ENCODE measurements at regions not wholly inside any gene's neighbourhood (a gene's known extent, or its start where the extent isn't known, plus 50 kb on each side); places are given as distances from the start of the nearest gene placed in this dataset.

DNA sequence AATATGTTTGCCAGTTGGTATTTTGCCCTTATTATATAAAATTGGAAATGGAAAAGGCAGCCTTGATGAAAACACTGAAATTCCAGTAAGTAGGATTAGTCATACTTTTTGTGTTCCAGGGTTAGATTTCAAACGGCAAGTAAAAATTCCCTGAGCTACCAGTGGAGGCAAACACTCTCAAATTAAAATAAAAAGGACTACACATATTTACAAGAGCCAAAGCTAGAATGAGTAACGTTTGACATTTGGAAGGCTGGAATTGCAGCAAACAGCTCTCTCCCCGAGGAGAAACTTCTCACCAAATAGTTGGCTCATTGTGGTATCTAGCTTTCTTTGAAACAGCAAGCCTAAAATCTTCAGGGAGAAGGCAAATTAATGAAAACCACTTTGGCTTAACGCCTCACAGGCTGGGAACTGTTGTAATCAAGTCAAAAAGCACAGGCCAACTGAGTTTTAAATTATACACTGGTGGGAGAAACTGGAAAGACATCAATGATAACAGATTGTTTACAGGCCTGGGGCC is 288.4 kb downstream of the SNX13 start:
- no peaks in the 10 kb centered on the region for H4K20me1 ChIP-seq (ENCODE audit: insufficient read depth, poor library complexity, severe bottlenecking)
- DNase-seq (ENCODE audit: low spot score), result peak; percentile 10
- H3K4me2 ChIP-seq, result no peak overlapping the region
- no peak for TF ChIP-seq CTCF (IDR thresholded peaks at IDR 0.05; ENCODE audit: poor library complexity)
- no peak for TF ChIP-seq EZH2 (IDR thresholded peaks at IDR 0.05; ENCODE audit: borderline replicate concordance)
- TF ChIP-seq EZH2phosphoT487 (IDR thresholded peaks at IDR 0.05; ENCODE audit: low read depth, severe bottlenecking, unreplicated experiment), result no peak
- H3K36me3 ChIP-seq (replicated peaks; ENCODE audit: insufficient read depth, low read depth), result no peaks in the 10 kb centered on the region
- H3K4me1 ChIP-seq (ENCODE audit: insufficient read depth), result peaks cover 11% of the 10 kb centered on the region
- H3K4me3 ChIP-seq, result no peak overlapping the region
- H3K9me3 ChIP-seq (ENCODE audit: low read depth), result no peaks in the 10 kb centered on the region
- H3K9me2 ChIP-seq (replicated peaks; ENCODE audit: insufficient read depth), result no peaks in the 10 kb centered on the region
- 42% methylated on average over 4 of the region's 4 CpGs for WGBS (ENCODE audit: low lambda C conversion rate, missing lambda C conversion rate)
- peak overlapping the region; percentile 26 for H2AFZ ChIP-seq
- H3K79me2 ChIP-seq, result no peaks in the 10 kb centered on the region
- H3K27ac ChIP-seq, result peak overlapping the region; percentile 57
- H3K27me3 ChIP-seq, result no peaks in the 10 kb centered on the region

DNA sequence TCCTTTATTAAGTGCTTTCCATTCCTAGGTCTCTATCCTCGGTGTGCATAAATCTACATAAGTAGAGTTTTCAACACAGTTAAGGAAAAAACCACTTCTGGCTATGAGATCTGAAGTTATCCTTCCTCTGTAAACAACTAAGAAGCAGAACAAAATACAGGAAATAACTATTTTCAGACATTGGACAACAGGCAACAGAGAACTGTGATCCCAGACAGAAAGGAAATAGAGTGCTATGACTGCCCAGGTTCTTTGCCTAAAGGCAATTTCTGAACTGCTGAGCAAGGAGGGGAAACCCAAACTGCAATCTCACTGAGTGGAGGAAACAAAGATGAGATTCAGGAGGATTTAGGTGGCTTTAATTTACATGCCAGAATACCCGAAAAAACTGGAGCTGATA is 285.4 kb downstream of the SNX13 start:
- H3K4me2 ChIP-seq, result no peak overlapping the region
- H3K79me2 ChIP-seq, result no peaks in the 10 kb centered on the region
- no peak overlapping the region for H2AFZ ChIP-seq
- H4K20me1 ChIP-seq (ENCODE audit: insufficient read depth, poor library complexity, severe bottlenecking), result no peaks in the 10 kb centered on the region
- peaks cover 11% of the 10 kb centered on the region for H3K4me1 ChIP-seq (ENCODE audit: insufficient read depth)
- TF ChIP-seq EZH2 (IDR thresholded peaks at IDR 0.05; ENCODE audit: borderline replicate concordance), result no peak
- no peak overlapping the region for H3K4me3 ChIP-seq
- no peak overlapping the region for H3K27ac ChIP-seq
- H3K9me2 ChIP-seq (replicated peaks; ENCODE audit: insufficient read depth), result no peaks in the 10 kb centered on the region
- WGBS (ENCODE audit: low lambda C conversion rate, missing lambda C conversion rate), result 48% methylated on average over 2 of the region's 2 CpGs
- no peaks in the 10 kb centered on the region for H3K27me3 ChIP-seq
- no peaks in the 10 kb centered on the region for H3K36me3 ChIP-seq (replicated peaks; ENCODE audit: insufficient read depth, low read depth)
- DNase-seq (ENCODE audit: low spot score), result no peak
- no peaks in the 10 kb centered on the region for H3K9me3 ChIP-seq (ENCODE audit: low read depth)

- H3K9me2 ChIP-seq (replicated peaks; ENCODE audit: insufficient read depth), result no peaks in the 10 kb centered on the region
- H3K9me3 ChIP-seq (ENCODE audit: low read depth), result no peaks in the 10 kb centered on the region
- H2AFZ ChIP-seq, result no peak overlapping the region
- H3K27me3 ChIP-seq, result no peaks in the 10 kb centered on the region
- H4K20me1 ChIP-seq (ENCODE audit: insufficient read depth, poor library complexity, severe bottlenecking), result no peaks in the 10 kb centered on the region
- WGBS (ENCODE audit: low lambda C conversion rate, missing lambda C conversion rate), result 99% methylated on average over 3 of the region's 3 CpGs
- DNase-seq (ENCODE audit: low spot score), result no peak
- H3K4me3 ChIP-seq, result no peak overlapping the region
- H3K27ac ChIP-seq, result no peak overlapping the region
- H3K4me1 ChIP-seq (ENCODE audit: insufficient read depth), result peaks cover 9% of the 10 kb centered on the region
- TF ChIP-seq EZH2phosphoT487 (IDR thresholded peaks at IDR 0.05; ENCODE audit: low read depth, severe bottlenecking, unreplicated experiment) (no peak), CTCF (IDR thresholded peaks at IDR 0.05; ENCODE audit: poor library complexity) (no peak), EZH2 (IDR thresholded peaks at IDR 0.05; ENCODE audit: borderline replicate concordance) (no peak)
- no peak overlapping the region for H3K4me2 ChIP-seq
- H3K79me2 ChIP-seq, result no peaks in the 10 kb centered on the region
- H3K36me3 ChIP-seq (replicated peaks; ENCODE audit: insufficient read depth, low read depth), result no peaks in the 10 kb centered on the region
Measured at GRCh38 chr7:17659126-17659525, 281.2 kb downstream of the SNX13 start.

DNA sequence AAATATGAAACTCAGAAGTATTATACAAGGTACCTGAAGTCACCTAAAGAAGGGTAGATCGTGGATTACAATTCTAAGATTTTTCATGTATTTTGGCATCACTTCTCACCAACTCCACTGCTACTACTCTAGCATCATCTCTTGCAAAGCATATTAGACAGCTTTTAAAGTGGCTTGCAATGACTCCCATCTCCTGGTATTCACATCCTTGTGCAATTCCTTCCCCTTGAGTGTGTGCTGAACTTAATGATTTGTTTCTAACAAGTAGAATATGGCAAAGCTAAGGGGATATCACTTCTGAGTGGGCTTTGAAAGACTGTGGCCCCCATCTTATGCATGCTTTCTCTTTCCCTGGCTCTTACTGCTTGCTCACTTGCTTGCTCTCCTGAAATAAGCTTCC is 280.2 kb downstream of the SNX13 start:
- Histone ChIP-seq H3K27ac (no peak overlapping the region), H3K36me3 (replicated peaks; ENCODE audit: insufficient read depth, low read depth) (no peaks in the 10 kb centered on the region), H3K4me3 (no peak overlapping the region), H3K4me1 (ENCODE audit: insufficient read depth) (peaks cover 9% of the 10 kb centered on the region), H4K20me1 (ENCODE audit: insufficient read depth, poor library complexity, severe bottlenecking) (no peaks in the 10 kb centered on the region), H3K9me3 (ENCODE audit: low read depth) (no peaks in the 10 kb centered on the region), H3K79me2 (no peaks in the 10 kb centered on the region), H3K4me2 (no peak overlapping the region), H2AFZ (no peak overlapping the region), H3K27me3 (no peaks in the 10 kb centered on the region), H3K9me2 (replicated peaks; ENCODE audit: insufficient read depth) (no peaks in the 10 kb centered on the region)
- 100% methylated on average over 1 of the region's 1 CpG for whole genome bisulfite sequencing (ENCODE audit: low lambda C conversion rate, missing lambda C conversion rate)
- TF ChIP-seq EZH2phosphoT487 (IDR thresholded peaks at IDR 0.05; ENCODE audit: low read depth, severe bottlenecking, unreplicated experiment) (no peak), CTCF (IDR thresholded peaks at IDR 0.05; ENCODE audit: poor library complexity) (no peak), EZH2 (IDR thresholded peaks at IDR 0.05; ENCODE audit: borderline replicate concordance) (no peak)
- no peak for DNase-seq (ENCODE audit: low spot score)
